Kidney (tissue), 13 donors: ENCODE measurements at regions not wholly inside any gene's neighbourhood (a gene's known extent, or its start where the extent isn't known, plus 50 kb on each side); places are given as distances from the start of the nearest gene placed in this dataset.

Experiments used
- DNase-seq, 5 donors: peaks; one replicate each; pipeline ENCODE4 v3.0.0-alpha.2; 2013 to 2020
- FAIRE-seq: peaks from 2 replicates; lab custom pipeline; 2012; peaks lifted over from hg19 to GRCh38; lab: Jason Lieb, UNC
- H3K27ac ChIP-seq, 2 donors: one replicate each; pipeline ENCODE4 v1.7.0; 2013; ENCODE audit warnings: low read depth in 2 of 2, low read length in 2 of 2, inconsistent platforms in 1 of 2
- H3K27me3 ChIP-seq: one replicate; pipeline ENCODE4 v1.7.1; 2013; ENCODE audit warnings: low read length, inconsistent platforms; ENCODE audit not compliant: control insufficient read depth, insufficient read depth
- H3K36me3 ChIP-seq, 3 donors: one replicate each; pipeline versions ENCODE4 v1.7.0 to v1.7.1; 2013; ENCODE audit warnings: low read length in 3 of 3, control low read depth in 1 of 3, inconsistent platforms in 1 of 3; ENCODE audit not compliant: insufficient read depth in 3 of 3, control insufficient read depth in 2 of 3
- H3K4me1 ChIP-seq, 3 donors: one replicate each; pipeline versions ENCODE4 v1.7.0 to v1.7.1; 2013; ENCODE audit warnings: low read length in 3 of 3, inconsistent platforms in 1 of 3, low read depth in 1 of 3; ENCODE audit not compliant: control insufficient read depth in 2 of 3, insufficient read depth in 2 of 3
- H3K4me3 ChIP-seq, 3 donors: one replicate each; pipeline versions ENCODE4 v1.7.0 to v1.8.1; 2013; ENCODE audit warnings: low read length in 3 of 3, control low read depth in 1 of 3, inconsistent platforms in 1 of 3
- H3K9ac ChIP-seq, 3 donors: one replicate each; pipeline versions ENCODE4 v1.7.0 to v1.7.1; 2013; ENCODE audit warnings: low read length in 3 of 3, control low read depth in 1 of 3, inconsistent platforms in 1 of 3
- H3K9me3 ChIP-seq, 3 donors: one replicate each; pipeline versions ENCODE4 v1.7.0 to v1.7.1; 2013; ENCODE audit warnings: low read length in 3 of 3, control low read depth in 1 of 3, inconsistent platforms in 1 of 3; ENCODE audit not compliant: control insufficient read depth in 2 of 3, insufficient read depth in 1 of 3
- CTCF ChIP-seq: IDR thresholded peaks from 3 replicates; pipeline ENCODE4 v1.5.1; 2012; ENCODE audit warnings: mild to moderate bottlenecking, moderate library complexity, borderline replicate concordance; ENCODE audit not compliant: insufficient read depth; ENCODE audit errors: extremely low read depth
- intact Hi-C: fragments of 100-400 bp; cut with DNase I; formaldehyde crosslinking; loops from one replicate; pipeline ENCODE4 v1.11.1; 2022
- donor health status: control.
- donor health status: control.
- donor health status: control.
- donor health status: control.
- donor health status: control.
- donor health status: DM: yes; HTN: yes; CAD: no.
- donor health status: Normal renal cell carcinoma (clear cell type).

- Histone ChIP-seq H3K36me3 (no peaks in the 10 kb centered on the region), H3K4me3 (no peak overlapping the region), H3K4me1 (no peaks in the 10 kb centered on the region), H3K27ac (no peak overlapping the region), H3K9ac (no peak overlapping the region), H3K9me3 (peaks cover 0 to 4% (median 0%) of the 10 kb centered on the region in 3 donors), H3K27me3 (no peaks in the 10 kb centered on the region)
- intact Hi-C loops: no loop called here
- FAIRE-seq (no peak), DNase-seq (no peak)
- TF ChIP-seq CTCF: no peak
These were observed 351.9 kb downstream of the CDH2 start for GRCh38 chr18:27824841-27825681.

DNA sequence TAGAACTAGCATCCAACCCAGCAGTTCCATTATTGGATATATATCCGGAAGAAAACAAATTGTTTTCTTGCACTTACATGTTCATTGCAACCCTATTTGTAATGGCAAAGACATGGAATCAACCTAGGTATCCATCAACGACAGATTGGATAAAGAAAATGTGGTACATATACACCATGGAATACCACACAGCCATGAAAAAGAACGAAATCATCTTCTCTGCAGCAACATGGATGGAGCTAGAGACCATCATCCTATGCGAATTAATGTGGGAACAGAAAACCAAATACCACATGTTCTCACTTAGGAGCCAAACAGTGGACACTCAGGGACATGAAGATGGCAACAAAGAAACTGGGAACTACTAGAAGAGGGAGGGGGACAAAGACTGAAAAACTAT lies 352.7 kb downstream of the CDH2 start:
- TF ChIP-seq CTCF: no peak
- Histone ChIP-seq H3K9me3 (peaks cover 0 to 4% (median 0%) of the 10 kb centered on the region in 3 donors), H3K4me1 (no peaks in the 10 kb centered on the region), H3K9ac (no peak overlapping the region), H3K36me3 (no peaks in the 10 kb centered on the region), H3K4me3 (no peak overlapping the region), H3K27me3 (no peaks in the 10 kb centered on the region), H3K27ac (no peak overlapping the region)
- intact Hi-C loops: no loop called here
- DNase-seq (no peak), FAIRE-seq (no peak)

GRCh38 chr18:27823053-27823452 lies 353.9 kb downstream of the CDH2 start:
- intact Hi-C loops: no loop called here
- FAIRE-seq: no peak
- no peak overlapping the region for H3K27ac ChIP-seq

More at GRCh38 chr18:27823053-27823452, 353.9 kb downstream of the CDH2 start:
- TF ChIP-seq CTCF: no peak
- Histone ChIP-seq H3K27me3 (no peaks in the 10 kb centered on the region), H3K36me3 (no peaks in the 10 kb centered on the region), H3K9me3 (peaks cover 0 to 4% (median 0%) of the 10 kb centered on the region in 3 donors), H3K4me3 (no peak overlapping the region), H3K4me1 (no peaks in the 10 kb centered on the region), H3K9ac (no peak overlapping the region)
- no peak for DNase-seq
